Fibroblast of villous mesenchyme (primary cell): ENCODE measurements at regions not wholly inside any gene's neighbourhood (a gene's known extent, or its start where the extent isn't known, plus 50 kb on each side); places are given as distances from the start of the nearest gene placed in this dataset.
A peak's percentile ranks its signal among the peaks of the same experiment; 100 is the strongest.

ENCODE experiments used
- DNase-seq: peaks from one replicate; pipeline ENCODE4 v3.0.0-alpha.2; 2010; ENCODE audit warnings: low read depth
- H3K4me3 ChIP-seq: 2 replicates; pipeline ENCODE4 v1.5.1; 2011; ENCODE audit warnings: low read depth, mild to moderate bottlenecking, low read length
- TF ChIP-seq, protein P1 (sequence below): IDR thresholded peaks from 2 replicates; pipeline ENCODE4 v1.5.1; 2012; ENCODE audit warnings: low read depth, mild to moderate bottlenecking, low read length; ENCODE audit not compliant: insufficient read depth

- DNase-seq: peak; percentile 40
- H3K4me3 ChIP-seq: no peak overlapping the region
- TF ChIP-seq, protein P1, sequence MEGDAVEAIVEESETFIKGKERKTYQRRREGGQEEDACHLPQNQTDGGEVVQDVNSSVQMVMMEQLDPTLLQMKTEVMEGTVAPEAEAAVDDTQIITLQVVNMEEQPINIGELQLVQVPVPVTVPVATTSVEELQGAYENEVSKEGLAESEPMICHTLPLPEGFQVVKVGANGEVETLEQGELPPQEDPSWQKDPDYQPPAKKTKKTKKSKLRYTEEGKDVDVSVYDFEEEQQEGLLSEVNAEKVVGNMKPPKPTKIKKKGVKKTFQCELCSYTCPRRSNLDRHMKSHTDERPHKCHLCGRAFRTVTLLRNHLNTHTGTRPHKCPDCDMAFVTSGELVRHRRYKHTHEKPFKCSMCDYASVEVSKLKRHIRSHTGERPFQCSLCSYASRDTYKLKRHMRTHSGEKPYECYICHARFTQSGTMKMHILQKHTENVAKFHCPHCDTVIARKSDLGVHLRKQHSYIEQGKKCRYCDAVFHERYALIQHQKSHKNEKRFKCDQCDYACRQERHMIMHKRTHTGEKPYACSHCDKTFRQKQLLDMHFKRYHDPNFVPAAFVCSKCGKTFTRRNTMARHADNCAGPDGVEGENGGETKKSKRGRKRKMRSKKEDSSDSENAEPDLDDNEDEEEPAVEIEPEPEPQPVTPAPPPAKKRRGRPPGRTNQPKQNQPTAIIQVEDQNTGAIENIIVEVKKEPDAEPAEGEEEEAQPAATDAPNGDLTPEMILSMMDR: no peak
These were observed 519.9 kb downstream of the C12orf50 start for GRCh38 chr12:87509237-87509820.

DNA sequence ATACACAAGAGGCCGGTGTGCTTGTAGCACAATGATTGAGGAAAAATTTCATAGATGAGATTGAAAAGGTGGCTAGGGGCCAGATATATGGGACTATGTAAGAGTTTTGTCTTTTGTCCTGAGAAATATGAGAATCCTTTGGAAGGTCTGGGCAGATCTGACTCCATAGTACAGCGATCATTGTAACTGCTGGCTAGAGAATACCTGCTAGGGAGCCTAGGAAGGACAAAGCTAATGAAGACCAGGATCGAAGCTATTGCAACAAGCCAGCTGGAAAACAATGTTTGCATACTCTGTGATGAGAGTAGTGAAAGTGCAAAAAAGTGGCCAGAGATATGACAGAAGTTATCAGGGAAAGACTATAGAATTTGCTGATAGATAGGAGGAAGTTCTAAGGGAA is 537.6 kb downstream of the C12orf50 start:
- TF ChIP-seq, protein P1: no peak
- no peak for DNase-seq
- no peak overlapping the region for H3K4me3 ChIP-seq

- no peak for DNase-seq
- TF ChIP-seq, protein P1: no peak
- no peak overlapping the region for H3K4me3 ChIP-seq
These were observed 538.1 kb downstream of the C12orf50 start for GRCh38 chr12:87491089-87491488.

GRCh38 chr12:87469295-87469694 is 559.9 kb downstream of the C12orf50 start:
- TF ChIP-seq, protein P1: no peak
- H3K4me3 ChIP-seq: no peak overlapping the region
- peak; percentile 5 for DNase-seq

- no peak overlapping the region for H3K4me3 ChIP-seq
- TF ChIP-seq, protein P1: no peak
- DNase-seq: no peak
These were observed 561.3 kb downstream of the C12orf50 start for GRCh38 chr12:87467936-87468335.

DNA sequence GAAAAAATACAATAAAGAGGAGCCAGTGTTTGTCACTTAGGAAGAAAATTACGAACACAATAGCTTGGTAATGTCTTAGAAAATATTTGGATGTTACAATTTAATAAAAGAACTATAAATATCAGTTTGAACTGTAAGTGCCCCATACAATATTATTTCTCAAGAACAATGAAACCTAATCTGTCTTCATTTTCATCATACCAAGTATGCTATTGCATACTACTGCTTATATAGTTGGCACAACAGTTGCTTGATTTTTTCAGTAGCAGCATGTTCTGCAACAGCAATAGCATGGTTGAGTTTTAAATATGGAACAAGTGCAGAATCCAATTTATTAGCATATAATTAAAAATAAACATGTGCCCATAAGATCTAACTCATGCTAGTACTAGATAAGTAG is 564.6 kb downstream of the C12orf50 start:
- H3K4me3 ChIP-seq: no peak overlapping the region
- no peak for DNase-seq
- TF ChIP-seq, protein P1: no peak

- H3K4me3 ChIP-seq: no peak overlapping the region
- TF ChIP-seq, protein P1: no peak
- no peak for DNase-seq
These were observed 585.2 kb downstream of the C12orf50 start for GRCh38 chr12:87444039-87444438.
